Epidermal melanocyte (primary cell): ENCODE measurements at regions not wholly inside any gene's neighbourhood (a gene's known extent, or its start where the extent isn't known, plus 50 kb on each side); places are given as distances from the start of the nearest gene placed in this dataset.
"Not testable (repeated sequence)": the region's sequence is repeated elsewhere in the genome, so short reads cannot be mapped to it uniquely, and the experiment has no call there.

Experiments
- DNase-seq: peaks from one replicate; pipeline ENCODE4 v3.0.0; 2011; ENCODE audit warnings: low spot score; ENCODE audit not compliant: insufficient read length

GRCh38 chr11:33971530-33971929 lies 79.7 kb upstream of the LMO2 start:
- DNase-seq = not testable (repeated sequence)

GRCh38 chr11:33970984-33971466 lies 79.1 kb upstream of the LMO2 start:
- DNase-seq = no peak

GRCh38 chr11:33967451-33967850 lies 75.6 kb upstream of the LMO2 start:
- DNase-seq = no peak

- DNase-seq = no peak
Observed at GRCh38 chr11:33965032-33965431, 73.2 kb upstream of the LMO2 start.

GRCh38 chr11:33959855-33960400 lies 68.1 kb upstream of the LMO2 start:
- no peak for DNase-seq

GRCh38 chr11:33957304-33957917 lies 65.5 kb upstream of the LMO2 start:
- DNase-seq = no peak

GRCh38 chr11:33956611-33957010 lies 64.7 kb upstream of the LMO2 start:
- DNase-seq = no peak

- DNase-seq = no peak
Observed at GRCh38 chr11:33953289-33953688, 61.4 kb upstream of the LMO2 start.

- no peak for DNase-seq
Observed at GRCh38 chr11:33952805-33953204, 60.9 kb upstream of the LMO2 start.

GRCh38 chr11:33949252-33949913 lies 57.5 kb upstream of the LMO2 start:
- no peak for DNase-seq

GRCh38 chr11:33948494-33948893 lies 56.6 kb upstream of the LMO2 start:
- no peak for DNase-seq

- DNase-seq = not testable (repeated sequence)
Observed at GRCh38 chr11:33947918-33948317, 56.0 kb upstream of the LMO2 start.

- no peak for DNase-seq
Observed at GRCh38 chr11:33946930-33947329, 55.1 kb upstream of the LMO2 start.

GRCh38 chr11:33945481-33946268 lies 53.8 kb upstream of the LMO2 start:
- DNase-seq = no peak

GRCh38 chr11:33944693-33945424 lies 53.0 kb upstream of the LMO2 start:
- DNase-seq = no peak

- DNase-seq = no peak
Observed at GRCh38 chr11:33944345-33944692, 52.4 kb upstream of the LMO2 start.

- DNase-seq = no peak
Observed at GRCh38 chr11:33942954-33943353, 51.1 kb upstream of the LMO2 start.

GRCh38 chr11:33941637-33942160 lies 49.8 kb upstream of the LMO2 start:
- no peak for DNase-seq
